WTC11 (cell line): ENCODE measurements at regions not wholly inside any gene's neighbourhood (a gene's known extent, or its start where the extent isn't known, plus 50 kb on each side); places are given as distances from the start of the nearest gene placed in this dataset.

ENCODE experiments used
- ATAC-seq: fragments of 200-7000 bp; cut with Tn5 transposase; 2 replicates; pipeline ENCODE4 v1.10.0; 2021; ENCODE audit warnings: mild to moderate bottlenecking, moderate library complexity
- CTCF ChIA-PET: fragments of 300-600 bp; sonication (Branson Sonifier 250); formaldehyde crosslinking; loops from one replicate; lab custom pipeline; 2021; ENCODE audit warnings: antibody characterized with exemption; lab: Charles Lee
- POLR2A ChIA-PET: fragments of 350-600 bp; sonication (Branson Sonifier 250); formaldehyde crosslinking; loops from one replicate; lab custom pipeline; 2021; ENCODE audit warnings: antibody characterized with exemption; lab: Charles Lee
- DNase-seq: peaks from one replicate; pipeline ENCODE4 v3.0.0; 2021; ENCODE audit warnings: low spot score
- H3K27ac Mint-ChIP-seq: 2 replicates; pipeline ENCODE4 v1.8.0; 2021; ENCODE audit warnings: mixed read lengths
- H3K27me3 Mint-ChIP-seq: 2 replicates; pipeline ENCODE4 v1.8.0; 2021; ENCODE audit warnings: low read depth, mild to moderate bottlenecking, moderate library complexity, mixed read lengths
- H3K36me3 Mint-ChIP-seq: 2 replicates; pipeline ENCODE4 v1.8.0; 2021; ENCODE audit warnings: mixed read lengths
- H3K4me1 Mint-ChIP-seq: 2 replicates; pipeline ENCODE4 v1.8.0; 2022; ENCODE audit warnings: mixed read lengths
- H3K4me3 Mint-ChIP-seq: 2 replicates; pipeline ENCODE4 v1.8.0; 2021; ENCODE audit warnings: mild to moderate bottlenecking, moderate library complexity, mixed read lengths
- H3K9me3 Mint-ChIP-seq: 2 replicates; pipeline ENCODE4 v1.8.0; 2021; ENCODE audit warnings: mixed read lengths
- ATF3 ChIP-seq: sonication (generic); formaldehyde crosslinking; conservative IDR thresholded peaks from 2 replicates; pipeline ENCODE4 v1.8.1; 2022; ENCODE audit warnings: mild to moderate bottlenecking, missing genetic modification reagents
- CREB1 ChIP-seq: sonication (generic); formaldehyde crosslinking; IDR thresholded peaks from 2 replicates; pipeline ENCODE4 v1.8.0; 2023; ENCODE audit warnings: mild to moderate bottlenecking, missing genetic modification reagents
- CTCF ChIP-seq: fragments of 200-600 bp; IDR thresholded peaks from 2 replicates; pipeline ENCODE4 v1.8.0; 2022; ENCODE audit warnings: antibody characterized with exemption
- E2F4 ChIP-seq: sonication (generic); formaldehyde crosslinking; IDR thresholded peaks from 2 replicates; pipeline ENCODE4 v1.8.1; 2022; ENCODE audit warnings: low read depth, mild to moderate bottlenecking, moderate library complexity, missing genetic modification reagents, borderline replicate concordance
- ERG ChIP-seq: fragments of 250-450 bp; sonication (Bioruptor Pico); IDR thresholded peaks from 2 replicates; pipeline ENCODE4 v1.8.0; 2021; ENCODE audit warnings: mild to moderate bottlenecking
- ETV6 ChIP-seq: sonication (generic); formaldehyde crosslinking; IDR thresholded peaks from 2 replicates; pipeline ENCODE4 v1.8.1; 2022; ENCODE audit warnings: mild to moderate bottlenecking, missing genetic modification reagents
- GRHL2 ChIP-seq: fragments of 250-450 bp; sonication (Bioruptor Pico); IDR thresholded peaks from 2 replicates; pipeline ENCODE4 v1.8.0; 2022; ENCODE audit warnings: mild to moderate bottlenecking, moderate library complexity; ENCODE audit not compliant: insufficient replicate concordance, severe bottlenecking
- IRF2 ChIP-seq: sonication (generic); formaldehyde crosslinking; IDR thresholded peaks from 2 replicates; pipeline ENCODE4 v1.8.0; 2022; ENCODE audit warnings: low read depth, missing genetic modification reagents, borderline replicate concordance
- OVOL2 ChIP-seq: fragments of 250-450 bp; sonication (Bioruptor Pico); IDR thresholded peaks from 2 replicates; pipeline ENCODE4 v1.9.0; 2021; ENCODE audit warnings: mild to moderate bottlenecking, borderline replicate concordance
- TEAD4 ChIP-seq: sonication (generic); formaldehyde crosslinking; IDR thresholded peaks from 2 replicates; pipeline ENCODE4 v1.8.0; 2022; ENCODE audit warnings: mild to moderate bottlenecking, missing genetic modification reagents
- USF2 ChIP-seq: sonication (generic); formaldehyde crosslinking; IDR thresholded peaks from 2 replicates; pipeline ENCODE4 v1.8.1; 2023; ENCODE audit warnings: mild to moderate bottlenecking, missing genetic modification reagents, moderate library complexity
- ZNF219 ChIP-seq: sonication (generic); formaldehyde crosslinking; IDR thresholded peaks from 2 replicates; pipeline ENCODE4 v1.8.0; 2023; ENCODE audit warnings: missing genetic modification reagents, mild to moderate bottlenecking, borderline replicate concordance
- ZNF317 ChIP-seq: sonication (generic); formaldehyde crosslinking; IDR thresholded peaks from 2 replicates; pipeline ENCODE4 v1.8.1; 2023; ENCODE audit warnings: low read depth, mild to moderate bottlenecking, moderate library complexity, missing genetic modification reagents, borderline replicate concordance
- ZNF416 ChIP-seq: fragments of 250-450 bp; sonication (Bioruptor Pico); IDR thresholded peaks from 2 replicates; pipeline ENCODE4 v1.9.0; 2021; ENCODE audit warnings: mild to moderate bottlenecking, inconsistent platforms

- no peak for TF ChIP-seq ERG (CRISPR knock-in tag)
Observed at GRCh38 chr5:104821606-104822005, 1259.0 kb upstream of the NUDT12 start (continued).

- H3K4me3 Mint-ChIP-seq = no peak overlapping the region
- DNase-seq = no peak
- no peaks in the 10 kb centered on the region for H3K36me3 Mint-ChIP-seq
- ChIA-PET CTCF (no interaction called here), POLR2A (no interaction called here)
- no peak for ATAC-seq
- TF ChIP-seq E2F4 (CRISPR knock-in tag) (no peak), ETV6 (CRISPR knock-in tag) (no peak), ATF3 (no peak), ZNF416 (no peak), ZNF219 (CRISPR knock-in tag) (no peak), OVOL2 (CRISPR knock-in tag) (no peak), TEAD4 (CRISPR knock-in tag) (no peak), USF2 (no peak), ZNF317 (CRISPR knock-in tag) (no peak), CREB1 (CRISPR knock-in tag) (no peak)
- no peaks in the 10 kb centered on the region for H3K4me1 Mint-ChIP-seq
- H3K27me3 Mint-ChIP-seq = no peaks in the 10 kb centered on the region
- H3K9me3 Mint-ChIP-seq = no peaks in the 10 kb centered on the region
- no peak overlapping the region for H3K27ac Mint-ChIP-seq
Observed at GRCh38 chr5:104817127-104817526, 1254.5 kb upstream of the NUDT12 start.

- ChIA-PET POLR2A (no interaction called here), CTCF (no interaction called here)
- H3K36me3 Mint-ChIP-seq = peaks cover 7% of the 10 kb centered on the region; the same call in 1 of the 2 replicates
- peaks cover 9% of the 10 kb centered on the region for H3K9me3 Mint-ChIP-seq
- H3K27ac Mint-ChIP-seq = no peak overlapping the region
- no peaks in the 10 kb centered on the region for H3K27me3 Mint-ChIP-seq
- no peaks in the 10 kb centered on the region for H3K4me1 Mint-ChIP-seq
- no peak overlapping the region for H3K4me3 Mint-ChIP-seq
- DNase-seq (no peak), ATAC-seq (no peak)
- no peak for TF ChIP-seq GRHL2
Observed at GRCh38 chr5:104815212-104815611, 1252.6 kb upstream of the NUDT12 start.

- ChIA-PET CTCF (interaction anchor here (1.1 to 2.1 kb wide), 3 partner anchors 8 to 454 kb away, joined by 4 to 11 read pairs (median 6); no protein-coding TSS in a partner anchor), POLR2A (no interaction called here)
- H3K9me3 Mint-ChIP-seq = no peaks in the 10 kb centered on the region
- peaks cover 4% of the 10 kb centered on the region for H3K27me3 Mint-ChIP-seq
- DNase-seq = peak; percentile 31
- H3K27ac Mint-ChIP-seq = no peak overlapping the region
- no peak for TF ChIP-seq IRF2 (CRISPR knock-in tag)
- peak; percentile 54; the same call in 1 of the 2 replicates for TF ChIP-seq CTCF
- no peaks in the 10 kb centered on the region for H3K4me1 Mint-ChIP-seq
- H3K4me3 Mint-ChIP-seq = no peak overlapping the region
- H3K36me3 Mint-ChIP-seq = no peaks in the 10 kb centered on the region
- peak; percentile 83 for ATAC-seq
Observed at GRCh38 chr5:104800440-104801048, 1238.0 kb upstream of the NUDT12 start.
